ENCODE measurements at regions not wholly inside any gene's neighbourhood (a gene's known extent, or its start where the extent isn't known, plus 50 kb on each side); places are given as distances from the start of the nearest gene placed in this dataset.

GRCh38 chr15:95680728-95681127 lies 649.8 kb upstream of the NR2F2 start:
- no peak for FAIRE-seq
- Histone ChIP-seq H3K27me3 (ENCODE audit: control insufficient read depth, insufficient read depth, low read length) (no peaks in the 10 kb centered on the region), H3K4me3 (ENCODE audit: low read depth, low read length) (no peak overlapping the region), H3K36me3 (ENCODE audit: control insufficient read depth, insufficient read depth, low read length) (no peaks in the 10 kb centered on the region)
- no peak for TF ChIP-seq CTCF (IDR thresholded peaks at IDR 0.05; ENCODE audit: insufficient read depth, low read length, severe bottlenecking)
- DNase-seq (ENCODE audit: low read depth): no peak

- no peaks in the 10 kb centered on the region for H3K27me3 ChIP-seq (ENCODE audit: control insufficient read depth, insufficient read depth, low read length)
- no peaks in the 10 kb centered on the region for H3K36me3 ChIP-seq (ENCODE audit: control insufficient read depth, insufficient read depth, low read length)
- peak; percentile 13 for FAIRE-seq
- no peak for TF ChIP-seq CTCF (IDR thresholded peaks at IDR 0.05; ENCODE audit: insufficient read depth, low read length, severe bottlenecking)
- no peak for DNase-seq (ENCODE audit: low read depth)
- H3K4me3 ChIP-seq (ENCODE audit: low read depth, low read length): no peak overlapping the region
These were observed 648.5 kb upstream of the NR2F2 start for GRCh38 chr15:95681836-95682544.

GRCh38 chr15:95684126-95684525 lies 646.4 kb upstream of the NR2F2 start:
- Histone ChIP-seq H3K4me3 (ENCODE audit: low read depth, low read length) (no peak overlapping the region), H3K36me3 (ENCODE audit: control insufficient read depth, insufficient read depth, low read length) (no peaks in the 10 kb centered on the region), H3K27me3 (ENCODE audit: control insufficient read depth, insufficient read depth, low read length) (no peaks in the 10 kb centered on the region)
- no peak for FAIRE-seq
- no peak for DNase-seq (ENCODE audit: low read depth)
- no peak for TF ChIP-seq CTCF (IDR thresholded peaks at IDR 0.05; ENCODE audit: insufficient read depth, low read length, severe bottlenecking)

GRCh38 chr15:95684693-95685115 lies 645.8 kb upstream of the NR2F2 start:
- no peaks in the 10 kb centered on the region for H3K36me3 ChIP-seq (ENCODE audit: control insufficient read depth, insufficient read depth, low read length)
- no peak overlapping the region for H3K4me3 ChIP-seq (ENCODE audit: low read depth, low read length)
- FAIRE-seq (no peak), DNase-seq (ENCODE audit: low read depth) (peak; percentile 95)
- no peak for TF ChIP-seq CTCF (IDR thresholded peaks at IDR 0.05; ENCODE audit: insufficient read depth, low read length, severe bottlenecking)
- no peaks in the 10 kb centered on the region for H3K27me3 ChIP-seq (ENCODE audit: control insufficient read depth, insufficient read depth, low read length)

GRCh38 chr15:95687061-95687460 lies 643.4 kb upstream of the NR2F2 start:
- no peak overlapping the region for H3K4me3 ChIP-seq (ENCODE audit: low read depth, low read length)
- FAIRE-seq (no peak), DNase-seq (ENCODE audit: low read depth) (no peak)
- H3K27me3 ChIP-seq (ENCODE audit: control insufficient read depth, insufficient read depth, low read length): no peaks in the 10 kb centered on the region
- TF ChIP-seq CTCF (IDR thresholded peaks at IDR 0.05; ENCODE audit: insufficient read depth, low read length, severe bottlenecking): no peak
- no peaks in the 10 kb centered on the region for H3K36me3 ChIP-seq (ENCODE audit: control insufficient read depth, insufficient read depth, low read length)

GRCh38 chr15:95687686-95688085 lies 642.8 kb upstream of the NR2F2 start:
- FAIRE-seq (no peak), DNase-seq (ENCODE audit: low read depth) (no peak)

More at GRCh38 chr15:95687686-95688085, 642.8 kb upstream of the NR2F2 start:
- H3K36me3 ChIP-seq (ENCODE audit: control insufficient read depth, insufficient read depth, low read length): no peaks in the 10 kb centered on the region
- no peaks in the 10 kb centered on the region for H3K27me3 ChIP-seq (ENCODE audit: control insufficient read depth, insufficient read depth, low read length)
- no peak for TF ChIP-seq CTCF (IDR thresholded peaks at IDR 0.05; ENCODE audit: insufficient read depth, low read length, severe bottlenecking)
- no peak overlapping the region for H3K4me3 ChIP-seq (ENCODE audit: low read depth, low read length)
